GM12891 (cell line): ENCODE measurements at regions not wholly inside any gene's neighbourhood (a gene's known extent, or its start where the extent isn't known, plus 50 kb on each side); places are given as distances from the start of the nearest gene placed in this dataset.

Source experiments
- DNase-seq: peaks from one replicate; pipeline ENCODE4 v3.0.0; 2011; ENCODE audit warnings: low spot score; ENCODE audit not compliant: insufficient read length
- FAIRE-seq: peaks from 2 replicates; lab custom pipeline; 2011; peaks lifted over from hg19 to GRCh38; lab: Jason Lieb, UNC
- PAX5 ChIP-seq: IDR thresholded peaks from 2 replicates; pipeline ENCODE4 v1.6.1; 2011; ENCODE audit warnings: low read length, moderate library complexity, mild to moderate bottlenecking; ENCODE audit not compliant: insufficient read depth, severe bottlenecking
- POLR2A ChIP-seq: IDR thresholded peaks from 2 replicates; pipeline ENCODE4 v1.6.1; 2011; ENCODE audit warnings: low read depth, low read length, control low read depth
- POLR2AphosphoS5 ChIP-seq: IDR thresholded peaks from 2 replicates; pipeline ENCODE4 v1.6.1; 2011; ENCODE audit warnings: low read depth, low read length, control low read depth
- POU2F2 ChIP-seq: IDR thresholded peaks from 2 replicates; pipeline ENCODE4 v1.6.1; 2011; ENCODE audit warnings: low read depth, mild to moderate bottlenecking, control low read depth, low read length, moderate library complexity
- SPI1 ChIP-seq: IDR thresholded peaks from 2 replicates; pipeline ENCODE4 v1.6.1; 2011; ENCODE audit warnings: low read depth, low read length, control low read depth
- TAF1 ChIP-seq: IDR thresholded peaks from 2 replicates; pipeline ENCODE4 v1.6.1; 2011; ENCODE audit warnings: low read depth, low read length, control low read depth

GRCh38 chr22:44578110-44578457 lies 80.1 kb upstream of the RTL6 start:
- no peak for DNase-seq
- TF ChIP-seq PAX5 (no peak), POU2F2 (no peak), POLR2AphosphoS5 (no peak), SPI1 (no peak), TAF1 (no peak), POLR2A (no peak)
- FAIRE-seq, result no peak

GRCh38 chr22:44577391-44578109 lies 79.5 kb upstream of the RTL6 start:
- FAIRE-seq (no peak), DNase-seq (no peak)
- no peak for TF ChIP-seq POLR2A
- TF ChIP-seq TAF1, result no peak
- no peak for TF ChIP-seq POU2F2
- TF ChIP-seq POLR2AphosphoS5, result no peak
- TF ChIP-seq PAX5, result no peak
- no peak for TF ChIP-seq SPI1

GRCh38 chr22:44576311-44577260 lies 78.6 kb upstream of the RTL6 start:
- FAIRE-seq (no peak), DNase-seq (no peak)
- TF ChIP-seq PAX5 (no peak), SPI1 (no peak), POLR2AphosphoS5 (no peak), POU2F2 (no peak), POLR2A (no peak), TAF1 (no peak)

- FAIRE-seq, result no peak
- no peak for DNase-seq
- TF ChIP-seq SPI1 (no peak), POLR2AphosphoS5 (no peak), POLR2A (no peak)
Measured at GRCh38 chr22:44575381-44576268, 77.6 kb upstream of the RTL6 start.

- FAIRE-seq (no peak), DNase-seq (no peak)
- no peak for TF ChIP-seq POU2F2
- no peak for TF ChIP-seq SPI1
- no peak for TF ChIP-seq POLR2AphosphoS5
- TF ChIP-seq PAX5, result no peak
- no peak for TF ChIP-seq TAF1
Measured at GRCh38 chr22:44574640-44575380, 76.8 kb upstream of the RTL6 start.

- DNase-seq (no peak), FAIRE-seq (no peak)
- TF ChIP-seq POLR2AphosphoS5 (no peak), PAX5 (no peak), POU2F2 (no peak), TAF1 (no peak), POLR2A (no peak), SPI1 (no peak)
Measured at GRCh38 chr22:44574057-44574639, 76.1 kb upstream of the RTL6 start.

GRCh38 chr22:44573451-44573850 lies 75.4 kb upstream of the RTL6 start:
- no peak for FAIRE-seq
- TF ChIP-seq POLR2A (no peak), SPI1 (no peak), POU2F2 (no peak), PAX5 (no peak), POLR2AphosphoS5 (no peak), TAF1 (no peak)
- no peak for DNase-seq
